Lung (tissue), 11 donors: ENCODE measurements at regions not wholly inside any gene's neighbourhood (a gene's known extent, or its start where the extent isn't known, plus 50 kb on each side); places are given as distances from the start of the nearest gene placed in this dataset.

Experiments used
- ATAC-seq: fragments of 200-7000 bp; cut with Tn5 transposase; one replicate; pipeline ENCODE4 v1.9.1; 2020; ENCODE audit warnings: moderate number of reproducible peaks; ENCODE audit not compliant: insufficient read depth, low FRiP score
- DNase-seq, 3 donors: peaks; one replicate each; pipeline ENCODE4 v3.0.0-alpha.2; 2013 to 2017
- H3K27ac ChIP-seq, 2 donors: one replicate each; pipeline ENCODE4 v1.5.1; 2013; ENCODE audit warnings: mild to moderate bottlenecking in 2 of 2, moderate library complexity in 2 of 2, control low read depth in 1 of 2, inconsistent platforms in 1 of 2, low read depth in 1 of 2, low read length in 1 of 2
- H3K27me3 ChIP-seq, 3 donors: one replicate each; pipeline ENCODE4 v1.5.1; 2013; ENCODE audit warnings: low read length in 2 of 3; ENCODE audit not compliant: control insufficient read depth in 3 of 3, insufficient read depth in 3 of 3
- H3K36me3 ChIP-seq, 4 donors: one replicate each; pipeline ENCODE4 v1.5.1; 2013; ENCODE audit warnings: low read length in 4 of 4, mild to moderate bottlenecking in 1 of 4, moderate library complexity in 1 of 4; ENCODE audit not compliant: control insufficient read depth in 4 of 4, insufficient read depth in 4 of 4
- H3K4me1 ChIP-seq, 5 donors: one replicate each; pipeline ENCODE4 v1.5.1; 2013; ENCODE audit warnings: low read length in 5 of 5, mild to moderate bottlenecking in 2 of 5, moderate library complexity in 1 of 5; ENCODE audit not compliant: control insufficient read depth in 5 of 5, insufficient read depth in 5 of 5
- H3K4me3 ChIP-seq: one replicate; pipeline ENCODE4 v1.5.1; 2013; ENCODE audit warnings: mild to moderate bottlenecking, control low read depth, moderate library complexity
- H3K9ac ChIP-seq, 2 donors: one replicate each; pipeline ENCODE4 v1.5.1; 2013; ENCODE audit warnings: low read length in 2 of 2, control low read depth in 1 of 2; ENCODE audit not compliant: insufficient read depth in 1 of 2
- H3K9me3 ChIP-seq, 4 donors: one replicate each; pipeline ENCODE4 v1.5.1; 2013; ENCODE audit warnings: low read length in 3 of 4, mild to moderate bottlenecking in 1 of 4, moderate library complexity in 1 of 4; ENCODE audit not compliant: control insufficient read depth in 4 of 4, insufficient read depth in 3 of 4
- CTCF ChIP-seq: IDR thresholded peaks from 2 replicates; pipeline ENCODE4 v1.5.1; 2012; ENCODE audit warnings: mild to moderate bottlenecking; ENCODE audit errors: control extremely low read depth, extremely low read depth
- WGBS, 2 donors: extraction: QIAGEN DNeasy Blood & Tissue Kit; methylation state at CpG; one replicate each; pipeline ENCODE4 v1.1.7; 2013; 5-methylcytosine and 5-hydroxymethylcytosine counted together
- donor health status: control.
- donor health status: control.
- donor health status: Bipolar disorder and iron deficiency.
- donor health status: healthy.
- donor health status: DM: yes; HTN: yes; CAD: no.

- Histone ChIP-seq H3K27me3 (no peaks in the 10 kb centered on the region), H3K36me3 (no peaks in the 10 kb centered on the region), H3K4me3 (no peak overlapping the region), H3K9ac (no peak overlapping the region), H3K4me1 (no peaks in the 10 kb centered on the region), H3K27ac (no peak overlapping the region), H3K9me3 (peaks cover 0 to 3% (median 0%) of the 10 kb centered on the region in 4 donors)
- ATAC-seq (no peak), DNase-seq (peak in 2 of 3 donors; percentile 9 to 32)
- WGBS, 2 donors, result 47 to 77% methylated on average over 2 of the region's 2 CpGs
- TF ChIP-seq CTCF, result no peak
Observed at GRCh38 chr4:117515921-117516320, 430.5 kb upstream of the TRAM1L1 start.

- Histone ChIP-seq H3K4me1 (no peaks in the 10 kb centered on the region), H3K36me3 (no peaks in the 10 kb centered on the region), H3K27ac (no peak overlapping the region), H3K27me3 (no peaks in the 10 kb centered on the region), H3K9me3 (no peaks in the 10 kb centered on the region), H3K9ac (no peak overlapping the region), H3K4me3 (no peak overlapping the region)
- no peak for ATAC-seq
- no peak for TF ChIP-seq CTCF
- no peak for DNase-seq
- 60 to 77% methylated on average over 1 of the region's 1 CpG for WGBS, 2 donors
Observed at GRCh38 chr4:117527601-117528000, 442.2 kb upstream of the TRAM1L1 start.

- H3K9me3 ChIP-seq, result no peaks in the 10 kb centered on the region
- no peak overlapping the region for H3K9ac ChIP-seq
- 55 to 73% methylated on average over 3 of the region's 3 CpGs for WGBS, 2 donors
- H3K36me3 ChIP-seq, result no peaks in the 10 kb centered on the region
- ATAC-seq (no peak), DNase-seq (no peak)
- no peaks in the 10 kb centered on the region for H3K27me3 ChIP-seq
- no peaks in the 10 kb centered on the region for H3K4me1 ChIP-seq
- H3K27ac ChIP-seq, result no peak overlapping the region
- H3K4me3 ChIP-seq, result no peak overlapping the region
- TF ChIP-seq CTCF, result no peak
Observed at GRCh38 chr4:117529401-117529800, 444.0 kb upstream of the TRAM1L1 start.

- Histone ChIP-seq H3K9ac (no peak overlapping the region), H3K9me3 (no peaks in the 10 kb centered on the region), H3K27ac (no peak overlapping the region), H3K36me3 (no peaks in the 10 kb centered on the region), H3K27me3 (no peaks in the 10 kb centered on the region), H3K4me1 (no peaks in the 10 kb centered on the region), H3K4me3 (no peak overlapping the region)
- no peak for TF ChIP-seq CTCF
- DNase-seq, result no peak
- no peak for ATAC-seq
- WGBS, 2 donors, result 94% methylated on average over 1 of the region's 1 CpG
Observed at GRCh38 chr4:117533501-117533900, 448.1 kb upstream of the TRAM1L1 start.
